BE2C (cell line): ENCODE measurements at regions not wholly inside any gene's neighbourhood (a gene's known extent, or its start where the extent isn't known, plus 50 kb on each side); places are given as distances from the start of the nearest gene placed in this dataset.

Experiments used
- DNase-seq: peaks from one replicate; pipeline ENCODE4 v3.0.0-alpha.2; 2020
- H3K27me3 ChIP-seq: fragments of 250-450 bp; sonication (Bioruptor Pico); 2 replicates; pipeline ENCODE4 v1.5.1; 2020; ENCODE audit warnings: mild to moderate bottlenecking
- H3K36me3 ChIP-seq: fragments of 250-450 bp; sonication (Bioruptor Pico); 2 replicates; pipeline ENCODE4 v1.5.1; 2020; ENCODE audit warnings: mild to moderate bottlenecking
- H3K4me1 ChIP-seq: fragments of 250-450 bp; sonication (Bioruptor Pico); 2 replicates; pipeline ENCODE4 v1.5.1; 2020
- H3K4me3 ChIP-seq: 2 replicates; pipeline ENCODE4 v1.5.1; 2011; ENCODE audit warnings: low read depth, low read length
- H3K9me3 ChIP-seq: fragments of 250-450 bp; sonication (Bioruptor Pico); 2 replicates; pipeline ENCODE4 v1.5.1; 2020
- CTCF ChIP-seq: IDR thresholded peaks from 2 replicates; pipeline ENCODE4 v1.5.1; 2012; ENCODE audit warnings: mild to moderate bottlenecking, low read depth, low read length

GRCh38 chr3:153956613-153957012 is 164.6 kb upstream of the ARHGEF26 start:
- H3K4me1 ChIP-seq, result no peaks in the 10 kb centered on the region
- no peaks in the 10 kb centered on the region for H3K9me3 ChIP-seq
- H3K36me3 ChIP-seq, result no peaks in the 10 kb centered on the region
- DNase-seq, result no peak
- no peaks in the 10 kb centered on the region for H3K27me3 ChIP-seq
- no peak for TF ChIP-seq CTCF
- no peak overlapping the region for H3K4me3 ChIP-seq

- Histone ChIP-seq H3K27me3 (no peaks in the 10 kb centered on the region), H3K9me3 (no peaks in the 10 kb centered on the region), H3K4me1 (no peaks in the 10 kb centered on the region), H3K4me3 (no peak overlapping the region), H3K36me3 (no peaks in the 10 kb centered on the region)
- no peak for TF ChIP-seq CTCF
- DNase-seq, result no peak
Observed at GRCh38 chr3:153957421-153957820, 163.8 kb upstream of the ARHGEF26 start.

GRCh38 chr3:153958635-153959595 is 162.3 kb upstream of the ARHGEF26 start:
- no peak for TF ChIP-seq CTCF
- H3K27me3 ChIP-seq, result no peaks in the 10 kb centered on the region
- DNase-seq, result no peak
- H3K9me3 ChIP-seq, result no peaks in the 10 kb centered on the region
- H3K4me1 ChIP-seq, result no peaks in the 10 kb centered on the region
- H3K4me3 ChIP-seq, result no peak overlapping the region
- H3K36me3 ChIP-seq, result no peaks in the 10 kb centered on the region

- DNase-seq, result no peak
- no peaks in the 10 kb centered on the region for H3K36me3 ChIP-seq
- no peak for TF ChIP-seq CTCF
- H3K9me3 ChIP-seq, result no peaks in the 10 kb centered on the region
- H3K27me3 ChIP-seq, result no peaks in the 10 kb centered on the region
- no peak overlapping the region for H3K4me3 ChIP-seq
- no peaks in the 10 kb centered on the region for H3K4me1 ChIP-seq
Observed at GRCh38 chr3:153960458-153961074, 160.6 kb upstream of the ARHGEF26 start.

GRCh38 chr3:153961494-153961893 is 159.7 kb upstream of the ARHGEF26 start:
- H3K4me3 ChIP-seq, result no peak overlapping the region
- H3K4me1 ChIP-seq, result no peaks in the 10 kb centered on the region
- no peak for TF ChIP-seq CTCF
- no peaks in the 10 kb centered on the region for H3K27me3 ChIP-seq
- no peaks in the 10 kb centered on the region for H3K9me3 ChIP-seq
- H3K36me3 ChIP-seq, result no peaks in the 10 kb centered on the region
- DNase-seq, result no peak

- Histone ChIP-seq H3K9me3 (no peaks in the 10 kb centered on the region), H3K36me3 (no peaks in the 10 kb centered on the region), H3K4me3 (no peak overlapping the region), H3K4me1 (no peaks in the 10 kb centered on the region), H3K27me3 (no peaks in the 10 kb centered on the region)
- no peak for TF ChIP-seq CTCF
- DNase-seq, result no peak
Observed at GRCh38 chr3:153963012-153963411, 158.2 kb upstream of the ARHGEF26 start.
